Ramos (cell line): ENCODE measurements at regions not wholly inside any gene's neighbourhood (a gene's known extent, or its start where the extent isn't known, plus 50 kb on each side); places are given as distances from the start of the nearest gene placed in this dataset.

Experiments used
- in situ Hi-C: fragments of 300-500 bp; cut with MboI; formaldehyde crosslinking; loops from one replicate; pipeline ENCODE4 v1.14.3; 2022; ENCODE audit warnings: low sequenced_read_pairs; ENCODE audit not compliant: unreplicated experiment

DNA sequence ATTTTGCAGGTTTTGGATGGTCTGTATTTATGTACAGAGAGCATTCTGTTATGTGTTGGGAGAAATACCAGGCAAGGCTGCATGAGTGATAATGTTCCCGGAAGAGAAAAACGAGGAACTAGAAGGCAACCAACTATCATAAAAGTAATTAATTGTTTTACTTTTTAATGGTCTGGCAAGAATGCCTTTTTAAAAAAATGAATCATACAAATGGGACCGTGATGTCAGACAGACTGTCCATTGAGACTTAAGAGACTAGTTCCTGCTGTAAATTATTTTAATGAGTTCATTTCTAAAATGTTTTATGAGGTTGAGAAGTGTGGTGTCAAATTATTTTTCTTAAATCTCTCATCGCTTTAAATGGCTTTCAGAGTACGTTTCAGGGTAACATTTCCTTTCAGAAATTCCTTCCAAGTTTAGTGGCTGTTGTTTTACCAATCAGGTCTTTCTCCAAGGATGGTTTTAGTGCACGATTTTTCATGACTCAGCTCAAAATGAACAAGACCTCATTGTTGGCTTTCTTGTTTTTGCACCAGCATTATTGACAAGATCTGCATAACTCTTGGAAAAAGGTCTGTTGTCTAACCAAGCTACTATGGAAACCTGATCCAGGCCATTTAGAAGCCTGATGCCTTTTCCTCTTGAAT is 86.1 kb upstream of the ARHGAP5 start:
- in situ Hi-C loops, result no loop called here

DNA sequence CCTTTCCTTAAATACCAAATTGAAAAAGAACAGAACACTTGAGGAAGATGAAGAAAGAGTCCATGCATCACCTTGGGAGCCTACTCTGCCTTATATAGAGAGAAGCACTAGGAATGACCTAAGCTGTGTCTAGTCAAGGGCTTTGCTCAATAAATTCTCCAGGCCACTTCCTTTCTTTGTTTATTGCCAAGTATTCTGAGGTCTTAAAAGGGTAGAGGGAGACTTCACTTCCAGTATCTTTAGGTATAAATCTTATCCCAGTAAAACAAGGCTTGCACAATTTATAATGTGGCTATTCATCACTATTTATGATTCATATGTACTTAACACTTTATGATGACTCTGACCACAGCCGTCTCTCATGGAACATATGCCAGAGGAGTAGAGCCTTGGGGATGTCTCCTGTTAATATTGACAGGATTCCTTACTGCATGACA is 85.1 kb upstream of the ARHGAP5 start:
- in situ Hi-C loops, result no loop called here

GRCh38 chr14:31993521-31993951 is 83.6 kb upstream of the ARHGAP5 start:
- in situ Hi-C loops, result no loop called here

GRCh38 chr14:31994391-31995033 is 82.6 kb upstream of the ARHGAP5 start:
- in situ Hi-C loops, result no loop called here

GRCh38 chr14:32003585-32003984 is 73.5 kb upstream of the ARHGAP5 start:
- in situ Hi-C loops, result no loop called here

GRCh38 chr14:32004300-32004699 is 72.8 kb upstream of the ARHGAP5 start:
- in situ Hi-C loops, result no loop called here

GRCh38 chr14:32005628-32006027 is 71.5 kb upstream of the ARHGAP5 start:
- in situ Hi-C loops, result no loop called here

GRCh38 chr14:32006263-32007110 is 70.6 kb upstream of the ARHGAP5 start:
- in situ Hi-C loops, result no loop called here

DNA sequence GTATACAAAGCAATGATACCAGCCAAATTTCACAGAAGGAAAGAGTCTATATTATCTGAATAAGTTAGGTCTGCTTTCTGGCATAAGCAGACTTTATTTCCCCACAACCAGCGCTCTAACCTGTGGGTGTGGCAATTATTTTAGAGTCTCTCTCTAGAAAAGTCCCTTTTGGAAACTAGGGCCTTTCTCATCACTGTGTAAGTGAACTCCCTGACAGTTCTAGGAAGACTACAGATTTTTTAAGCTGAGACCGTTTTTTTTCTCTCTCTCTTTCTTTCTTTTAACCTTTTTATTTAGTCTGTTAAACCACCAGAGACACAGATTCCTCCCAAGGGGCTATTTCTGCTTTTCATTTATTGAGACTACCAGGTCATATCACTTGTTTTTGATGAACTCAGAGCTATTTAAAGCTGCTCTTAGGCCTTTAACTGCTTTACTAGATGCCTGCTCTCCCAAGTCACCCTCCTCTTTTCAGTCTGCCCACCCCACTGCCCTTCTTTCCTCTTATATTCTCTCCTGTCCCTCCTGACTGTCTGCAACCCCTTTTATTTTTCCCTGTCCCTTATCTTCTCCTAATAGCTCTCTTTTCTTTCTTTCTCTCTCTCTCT is 69.2 kb upstream of the ARHGAP5 start:
- in situ Hi-C loops, result no loop called here

DNA sequence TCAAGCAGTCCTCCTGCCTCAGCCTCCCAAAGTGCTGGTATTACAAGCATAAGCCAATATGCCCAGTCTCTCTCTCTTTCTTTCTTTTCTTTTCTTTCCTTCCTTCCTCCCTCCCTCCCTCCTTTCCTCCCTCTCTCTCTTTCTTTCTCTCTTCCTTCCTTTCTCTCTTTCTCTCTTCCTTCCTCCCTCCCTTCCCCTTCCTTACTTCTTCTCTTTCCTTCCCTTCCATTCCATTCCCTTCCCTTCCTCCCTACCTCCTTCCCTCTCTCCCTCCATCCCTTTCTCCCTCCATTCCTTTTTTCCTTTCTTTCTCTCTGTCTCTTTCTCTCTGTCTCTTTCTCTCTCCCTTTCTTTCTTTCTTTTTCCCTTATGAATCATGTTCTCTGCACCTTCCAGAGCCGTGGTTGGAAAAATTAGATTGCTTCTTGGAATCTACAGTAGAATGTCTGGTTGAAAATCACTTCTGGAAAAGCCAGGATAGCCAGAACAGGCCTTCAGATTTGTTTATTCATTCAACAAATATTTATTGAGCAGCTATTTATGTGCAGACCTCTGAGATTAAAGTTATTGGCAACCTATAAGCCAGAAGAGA is 68.4 kb upstream of the ARHGAP5 start:
- in situ Hi-C loops, result no loop called here

DNA sequence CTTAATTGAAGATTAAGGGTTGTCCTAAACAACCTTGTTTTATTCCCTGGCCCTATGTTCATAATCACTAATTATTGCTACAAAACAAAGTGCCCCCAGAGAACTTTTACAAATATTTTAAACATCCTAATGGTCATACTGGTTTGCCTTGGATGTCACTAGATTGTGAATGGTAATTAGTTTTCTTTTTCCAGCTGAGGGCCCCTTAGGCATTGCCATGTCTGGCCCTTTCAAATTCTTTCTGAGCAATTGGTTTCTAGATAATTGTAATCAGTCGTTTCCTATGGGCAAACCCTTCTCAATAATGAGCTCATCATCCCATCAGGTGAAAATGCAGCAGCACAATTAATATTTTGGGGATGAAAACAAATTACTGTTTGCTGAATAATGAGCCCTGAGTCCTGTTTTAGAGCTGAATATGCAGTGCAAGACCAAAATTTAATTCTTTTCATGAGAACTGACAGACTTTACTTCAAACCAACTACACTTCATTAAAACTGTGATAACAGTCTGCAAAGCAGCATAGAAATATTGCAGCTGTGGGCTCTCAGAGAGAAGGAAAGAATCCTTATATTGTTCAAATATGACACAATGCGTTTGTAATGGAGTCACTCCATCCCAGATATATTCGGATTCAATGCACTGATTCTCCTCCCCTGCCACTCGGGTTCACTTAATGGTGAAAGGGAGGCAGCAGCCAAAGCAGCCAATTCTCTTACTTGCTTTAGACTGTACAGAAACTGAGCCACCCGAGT is 67.7 kb upstream of the ARHGAP5 start:
- in situ Hi-C loops, result no loop called here

GRCh38 chr14:32009976-32010581 is 67.0 kb upstream of the ARHGAP5 start:
- in situ Hi-C loops, result no loop called here

DNA sequence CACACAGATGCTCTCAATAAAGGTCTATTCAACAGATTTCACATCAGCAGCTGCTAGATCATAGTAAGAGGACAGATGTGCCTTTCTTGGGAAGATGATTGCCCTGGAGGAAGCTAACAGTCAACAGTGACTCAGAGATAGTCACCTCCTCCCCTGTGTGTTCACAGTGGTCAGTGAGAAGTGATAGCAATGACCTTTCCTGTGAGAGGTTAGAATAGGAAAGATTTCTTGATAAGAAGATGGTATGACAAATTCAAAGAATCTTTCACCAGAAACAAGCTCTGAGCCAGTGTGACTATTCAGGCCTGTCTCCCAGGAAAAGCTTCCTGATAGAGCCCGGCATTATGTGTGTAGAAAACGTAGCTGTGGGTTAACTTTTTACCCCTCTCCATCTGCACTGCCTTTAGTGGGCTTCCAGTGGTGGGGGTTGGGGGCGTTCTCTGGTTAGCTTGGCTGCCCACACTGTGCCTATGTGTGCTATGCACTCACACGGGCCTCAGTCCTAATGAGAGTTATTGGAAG is 66.4 kb upstream of the ARHGAP5 start:
- in situ Hi-C loops, result no loop called here

- in situ Hi-C loops, result no loop called here
Observed at GRCh38 chr14:32011225-32011624, 65.9 kb upstream of the ARHGAP5 start.

DNA sequence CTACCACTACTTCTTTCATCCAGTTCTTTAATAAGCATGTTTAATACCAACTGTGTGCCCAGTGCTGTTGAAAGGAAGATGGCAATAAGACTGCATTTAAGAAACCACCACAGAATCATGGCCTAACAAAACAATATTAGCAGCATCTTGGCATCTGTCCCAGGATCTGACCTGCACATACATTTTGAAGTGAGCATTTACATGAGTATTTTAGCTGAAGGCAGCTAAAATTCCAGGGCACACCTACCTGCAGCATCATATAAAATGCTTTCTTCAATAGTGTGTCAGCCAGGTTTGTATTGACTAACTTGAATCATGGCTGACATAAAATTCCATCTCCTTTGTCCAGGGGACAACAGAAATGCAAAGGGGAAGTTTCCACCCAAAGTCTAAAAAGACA is 65.0 kb upstream of the ARHGAP5 start:
- in situ Hi-C loops, result no loop called here

GRCh38 chr14:32012571-32012970 is 64.5 kb upstream of the ARHGAP5 start:
- in situ Hi-C loops, result no loop called here

DNA sequence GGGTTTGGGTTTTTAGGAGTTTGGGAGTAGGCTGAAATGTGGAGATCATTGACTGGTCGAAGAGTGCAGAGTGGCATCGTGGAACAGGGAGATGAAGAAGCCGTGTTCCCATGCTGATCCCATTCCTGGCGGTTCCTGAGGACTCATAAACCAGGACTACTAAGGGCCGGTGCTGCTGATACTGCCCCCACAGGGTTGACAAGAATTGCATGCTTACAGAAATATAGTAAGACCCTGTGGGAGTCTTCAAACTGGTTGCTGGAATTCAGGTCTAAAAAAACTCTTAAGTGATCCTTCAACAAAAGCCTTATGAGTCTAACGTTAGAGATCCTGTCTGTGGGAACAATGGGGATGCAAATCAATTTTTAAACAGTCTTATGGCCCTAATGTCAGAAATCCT is 64.0 kb upstream of the ARHGAP5 start:
- in situ Hi-C loops, result no loop called here

DNA sequence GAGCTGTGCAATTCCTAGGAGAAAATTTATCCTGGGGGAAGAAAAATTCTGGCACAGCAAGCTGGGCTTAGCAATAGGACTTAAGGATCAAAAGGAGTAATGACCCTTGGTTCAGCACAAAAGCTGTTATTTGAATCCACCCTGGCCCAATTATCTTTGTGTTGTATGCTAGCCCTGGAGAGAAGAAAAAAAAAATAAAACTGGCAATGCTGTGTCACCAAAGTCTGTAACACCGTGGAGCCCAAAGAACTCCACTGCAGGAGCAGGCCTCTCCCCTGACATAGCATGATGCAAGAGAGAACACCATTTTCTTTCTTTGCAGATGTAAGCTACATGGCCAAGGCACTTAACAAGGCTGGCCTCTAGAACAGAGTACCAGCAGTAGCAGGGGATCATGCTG is 63.0 kb upstream of the ARHGAP5 start:
- in situ Hi-C loops, result no loop called here

GRCh38 chr14:32014498-32014897 is 62.6 kb upstream of the ARHGAP5 start:
- in situ Hi-C loops, result no loop called here
